ENCODE measurements at regions not wholly inside any gene's neighbourhood (a gene's known extent, or its start where the extent isn't known, plus 50 kb on each side); places are given as distances from the start of the nearest gene placed in this dataset.

DNA sequence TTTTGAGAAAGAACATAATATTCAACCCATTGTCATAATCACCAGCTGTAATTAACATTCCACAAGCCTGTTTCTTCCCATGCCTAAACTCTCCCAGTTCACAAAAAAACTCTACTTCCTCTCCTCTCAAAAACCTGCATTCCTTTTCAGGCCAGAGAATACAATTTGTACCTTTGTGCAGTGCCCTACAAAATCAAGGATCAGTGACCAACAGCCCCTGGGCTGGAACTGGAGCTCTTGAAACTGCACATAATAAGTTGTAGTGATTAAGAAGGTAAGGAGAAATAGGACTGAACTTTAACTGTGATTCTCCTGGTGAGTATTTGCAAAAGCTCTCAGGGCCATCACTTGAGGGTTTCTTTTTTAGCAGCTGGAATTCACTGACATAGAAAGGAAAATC, 472.7 kb downstream of the RFC3 start:
- TF ChIP-seq HNF4G (IDR thresholded peaks at IDR 0.05) (no peak), GABPA (IDR thresholded peaks at IDR 0.05 in 1 of 2, conservative IDR thresholded peaks at IDR 0.05 in 1 of 2) (no peak), JUND (IDR thresholded peaks at IDR 0.05) (no peak), NR2F2 (IDR thresholded peaks at IDR 0.05) (no peak), FOXA1 (IDR thresholded peaks at IDR 0.05) (no peak), EGR1 (IDR thresholded peaks at IDR 0.05; ENCODE audit: low read depth in 2 of 2) (no peak), FOXA2 (IDR thresholded peaks at IDR 0.05) (no peak), TAF1 (conservative IDR thresholded peaks at IDR 0.05) (no peak), SP1 (IDR thresholded peaks at IDR 0.05) (no peak), YY1 (IDR thresholded peaks at IDR 0.05) (no peak), RXRA (IDR thresholded peaks at IDR 0.05) (no peak), RAD21 (IDR thresholded peaks at IDR 0.05) (no peak), HNF4A (conservative IDR thresholded peaks at IDR 0.05) (no peak)
- TF ChIP-seq, protein P1, sequence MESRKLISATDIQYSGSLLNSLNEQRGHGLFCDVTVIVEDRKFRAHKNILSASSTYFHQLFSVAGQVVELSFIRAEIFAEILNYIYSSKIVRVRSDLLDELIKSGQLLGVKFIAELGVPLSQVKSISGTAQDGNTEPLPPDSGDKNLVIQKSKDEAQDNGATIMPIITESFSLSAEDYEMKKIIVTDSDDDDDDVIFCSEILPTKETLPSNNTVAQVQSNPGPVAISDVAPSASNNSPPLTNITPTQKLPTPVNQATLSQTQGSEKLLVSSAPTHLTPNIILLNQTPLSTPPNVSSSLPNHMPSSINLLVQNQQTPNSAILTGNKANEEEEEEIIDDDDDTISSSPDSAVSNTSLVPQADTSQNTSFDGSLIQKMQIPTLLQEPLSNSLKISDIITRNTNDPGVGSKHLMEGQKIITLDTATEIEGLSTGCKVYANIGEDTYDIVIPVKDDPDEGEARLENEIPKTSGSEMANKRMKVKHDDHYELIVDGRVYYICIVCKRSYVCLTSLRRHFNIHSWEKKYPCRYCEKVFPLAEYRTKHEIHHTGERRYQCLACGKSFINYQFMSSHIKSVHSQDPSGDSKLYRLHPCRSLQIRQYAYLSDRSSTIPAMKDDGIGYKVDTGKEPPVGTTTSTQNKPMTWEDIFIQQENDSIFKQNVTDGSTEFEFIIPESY (IDR thresholded peaks at IDR 0.05): no peak
- TF ChIP-seq, protein P2, sequence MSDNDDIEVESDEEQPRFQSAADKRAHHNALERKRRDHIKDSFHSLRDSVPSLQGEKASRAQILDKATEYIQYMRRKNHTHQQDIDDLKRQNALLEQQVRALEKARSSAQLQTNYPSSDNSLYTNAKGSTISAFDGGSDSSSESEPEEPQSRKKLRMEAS (IDR thresholded peaks at IDR 0.05): no peak
- TF ChIP-seq, protein P3, sequence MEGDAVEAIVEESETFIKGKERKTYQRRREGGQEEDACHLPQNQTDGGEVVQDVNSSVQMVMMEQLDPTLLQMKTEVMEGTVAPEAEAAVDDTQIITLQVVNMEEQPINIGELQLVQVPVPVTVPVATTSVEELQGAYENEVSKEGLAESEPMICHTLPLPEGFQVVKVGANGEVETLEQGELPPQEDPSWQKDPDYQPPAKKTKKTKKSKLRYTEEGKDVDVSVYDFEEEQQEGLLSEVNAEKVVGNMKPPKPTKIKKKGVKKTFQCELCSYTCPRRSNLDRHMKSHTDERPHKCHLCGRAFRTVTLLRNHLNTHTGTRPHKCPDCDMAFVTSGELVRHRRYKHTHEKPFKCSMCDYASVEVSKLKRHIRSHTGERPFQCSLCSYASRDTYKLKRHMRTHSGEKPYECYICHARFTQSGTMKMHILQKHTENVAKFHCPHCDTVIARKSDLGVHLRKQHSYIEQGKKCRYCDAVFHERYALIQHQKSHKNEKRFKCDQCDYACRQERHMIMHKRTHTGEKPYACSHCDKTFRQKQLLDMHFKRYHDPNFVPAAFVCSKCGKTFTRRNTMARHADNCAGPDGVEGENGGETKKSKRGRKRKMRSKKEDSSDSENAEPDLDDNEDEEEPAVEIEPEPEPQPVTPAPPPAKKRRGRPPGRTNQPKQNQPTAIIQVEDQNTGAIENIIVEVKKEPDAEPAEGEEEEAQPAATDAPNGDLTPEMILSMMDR (IDR thresholded peaks at IDR 0.05; ENCODE audit: low read depth, low read length, missing input control): no peak
- TF ChIP-seq, protein P4, sequence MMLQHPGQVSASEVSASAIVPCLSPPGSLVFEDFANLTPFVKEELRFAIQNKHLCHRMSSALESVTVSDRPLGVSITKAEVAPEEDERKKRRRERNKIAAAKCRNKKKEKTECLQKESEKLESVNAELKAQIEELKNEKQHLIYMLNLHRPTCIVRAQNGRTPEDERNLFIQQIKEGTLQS (IDR thresholded peaks at IDR 0.05): no peak
- TF ChIP-seq, protein P5, sequence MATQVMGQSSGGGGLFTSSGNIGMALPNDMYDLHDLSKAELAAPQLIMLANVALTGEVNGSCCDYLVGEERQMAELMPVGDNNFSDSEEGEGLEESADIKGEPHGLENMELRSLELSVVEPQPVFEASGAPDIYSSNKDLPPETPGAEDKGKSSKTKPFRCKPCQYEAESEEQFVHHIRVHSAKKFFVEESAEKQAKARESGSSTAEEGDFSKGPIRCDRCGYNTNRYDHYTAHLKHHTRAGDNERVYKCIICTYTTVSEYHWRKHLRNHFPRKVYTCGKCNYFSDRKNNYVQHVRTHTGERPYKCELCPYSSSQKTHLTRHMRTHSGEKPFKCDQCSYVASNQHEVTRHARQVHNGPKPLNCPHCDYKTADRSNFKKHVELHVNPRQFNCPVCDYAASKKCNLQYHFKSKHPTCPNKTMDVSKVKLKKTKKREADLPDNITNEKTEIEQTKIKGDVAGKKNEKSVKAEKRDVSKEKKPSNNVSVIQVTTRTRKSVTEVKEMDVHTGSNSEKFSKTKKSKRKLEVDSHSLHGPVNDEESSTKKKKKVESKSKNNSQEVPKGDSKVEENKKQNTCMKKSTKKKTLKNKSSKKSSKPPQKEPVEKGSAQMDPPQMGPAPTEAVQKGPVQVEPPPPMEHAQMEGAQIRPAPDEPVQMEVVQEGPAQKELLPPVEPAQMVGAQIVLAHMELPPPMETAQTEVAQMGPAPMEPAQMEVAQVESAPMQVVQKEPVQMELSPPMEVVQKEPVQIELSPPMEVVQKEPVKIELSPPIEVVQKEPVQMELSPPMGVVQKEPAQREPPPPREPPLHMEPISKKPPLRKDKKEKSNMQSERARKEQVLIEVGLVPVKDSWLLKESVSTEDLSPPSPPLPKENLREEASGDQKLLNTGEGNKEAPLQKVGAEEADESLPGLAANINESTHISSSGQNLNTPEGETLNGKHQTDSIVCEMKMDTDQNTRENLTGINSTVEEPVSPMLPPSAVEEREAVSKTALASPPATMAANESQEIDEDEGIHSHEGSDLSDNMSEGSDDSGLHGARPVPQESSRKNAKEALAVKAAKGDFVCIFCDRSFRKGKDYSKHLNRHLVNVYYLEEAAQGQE (IDR thresholded peaks at IDR 0.05): no peak
- no peaks in the 10 kb centered on the region for H3K9me3 ChIP-seq (ENCODE audit: control insufficient read depth in 4 of 4, low read length in 3 of 4)
- no peak overlapping the region for H3K9ac ChIP-seq (ENCODE audit: low read depth in 1 of 2, low read length in 2 of 2)
- H3K27me3 ChIP-seq (ENCODE audit: control insufficient read depth in 4 of 4, insufficient read depth in 4 of 4, low read length in 3 of 4): peaks cover 0 to 3% (median 0%) of the 10 kb centered on the region in 4 donors
- H3K4me3 ChIP-seq (ENCODE audit: low read depth in 1 of 3, low read length in 3 of 3): no peak overlapping the region
- H3K27ac ChIP-seq (ENCODE audit: low read depth in 1 of 2, low read length in 2 of 2): no peak overlapping the region
- no peak for DNase-seq (ENCODE audit: low spot score)
- no peaks in the 10 kb centered on the region for H3K36me3 ChIP-seq (ENCODE audit: control insufficient read depth in 4 of 4, insufficient read depth in 3 of 4, low read depth in 1 of 4, low read length in 3 of 4)
- no peaks in the 10 kb centered on the region for H3K4me1 ChIP-seq (ENCODE audit: control insufficient read depth in 4 of 4, insufficient read depth in 4 of 4, low read length in 3 of 4)

Data from liver (tissue), 7 donors.